Lung (tissue), 11 donors: ENCODE measurements at regions not wholly inside any gene's neighbourhood (a gene's known extent, or its start where the extent isn't known, plus 50 kb on each side); places are given as distances from the start of the nearest gene placed in this dataset.

Source experiments
- ATAC-seq: fragments of 200-7000 bp; cut with Tn5 transposase; one replicate; pipeline ENCODE4 v1.9.1; 2020; ENCODE audit warnings: moderate number of reproducible peaks; ENCODE audit not compliant: insufficient read depth, low FRiP score
- DNase-seq, 3 donors: peaks; one replicate each; pipeline ENCODE4 v3.0.0-alpha.2; 2013 to 2017
- H3K27ac ChIP-seq, 2 donors: one replicate each; pipeline ENCODE4 v1.5.1; 2013; ENCODE audit warnings: mild to moderate bottlenecking in 2 of 2, moderate library complexity in 2 of 2, control low read depth in 1 of 2, inconsistent platforms in 1 of 2, low read depth in 1 of 2, low read length in 1 of 2
- H3K27me3 ChIP-seq, 3 donors: one replicate each; pipeline ENCODE4 v1.5.1; 2013; ENCODE audit warnings: low read length in 2 of 3; ENCODE audit not compliant: control insufficient read depth in 3 of 3, insufficient read depth in 3 of 3
- H3K36me3 ChIP-seq, 4 donors: one replicate each; pipeline ENCODE4 v1.5.1; 2013; ENCODE audit warnings: low read length in 4 of 4, mild to moderate bottlenecking in 1 of 4, moderate library complexity in 1 of 4; ENCODE audit not compliant: control insufficient read depth in 4 of 4, insufficient read depth in 4 of 4
- H3K4me1 ChIP-seq, 5 donors: one replicate each; pipeline ENCODE4 v1.5.1; 2013; ENCODE audit warnings: low read length in 5 of 5, mild to moderate bottlenecking in 2 of 5, moderate library complexity in 1 of 5; ENCODE audit not compliant: control insufficient read depth in 5 of 5, insufficient read depth in 5 of 5
- H3K4me3 ChIP-seq: one replicate; pipeline ENCODE4 v1.5.1; 2013; ENCODE audit warnings: mild to moderate bottlenecking, control low read depth, moderate library complexity
- H3K9ac ChIP-seq, 2 donors: one replicate each; pipeline ENCODE4 v1.5.1; 2013; ENCODE audit warnings: low read length in 2 of 2, control low read depth in 1 of 2; ENCODE audit not compliant: insufficient read depth in 1 of 2
- H3K9me3 ChIP-seq, 4 donors: one replicate each; pipeline ENCODE4 v1.5.1; 2013; ENCODE audit warnings: low read length in 3 of 4, mild to moderate bottlenecking in 1 of 4, moderate library complexity in 1 of 4; ENCODE audit not compliant: control insufficient read depth in 4 of 4, insufficient read depth in 3 of 4
- WGBS, 2 donors: extraction: QIAGEN DNeasy Blood & Tissue Kit; methylation state at CpG; one replicate each; pipeline ENCODE4 v1.1.7; 2013; 5-methylcytosine and 5-hydroxymethylcytosine counted together
- TF ChIP-seq, protein P1 (sequence below): IDR thresholded peaks from 2 replicates; pipeline ENCODE4 v1.5.1; 2012; ENCODE audit warnings: mild to moderate bottlenecking; ENCODE audit errors: control extremely low read depth, extremely low read depth
- donor health status: control.
- donor health status: control.
- donor health status: Bipolar disorder and iron deficiency.
- donor health status: healthy.
- donor health status: DM: yes; HTN: yes; CAD: no.

DNA sequence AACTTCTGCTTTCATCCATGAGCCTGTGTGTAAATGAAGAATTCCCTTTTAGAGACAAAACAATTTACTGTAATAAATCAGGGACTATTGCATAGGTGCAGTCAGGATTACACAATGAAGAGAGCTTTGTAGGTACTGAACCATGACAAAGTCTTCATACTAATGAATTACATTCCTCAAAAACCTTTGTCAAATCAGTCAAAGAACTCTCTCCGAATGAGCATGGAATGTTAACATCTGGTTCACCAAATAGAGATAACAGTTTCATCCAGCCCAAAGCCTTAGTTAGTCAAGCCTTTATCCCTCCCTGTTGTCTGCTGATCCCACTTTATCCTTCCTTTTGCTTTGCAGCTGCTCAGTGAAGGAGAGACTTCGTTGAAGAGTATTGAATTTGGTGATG lies 62.9 kb upstream of the DMRTA1 start:
- ATAC-seq: no peak
- 61 to 76% methylated on average over 2 of the region's 2 CpGs for WGBS, 2 donors
- TF ChIP-seq, protein P1, sequence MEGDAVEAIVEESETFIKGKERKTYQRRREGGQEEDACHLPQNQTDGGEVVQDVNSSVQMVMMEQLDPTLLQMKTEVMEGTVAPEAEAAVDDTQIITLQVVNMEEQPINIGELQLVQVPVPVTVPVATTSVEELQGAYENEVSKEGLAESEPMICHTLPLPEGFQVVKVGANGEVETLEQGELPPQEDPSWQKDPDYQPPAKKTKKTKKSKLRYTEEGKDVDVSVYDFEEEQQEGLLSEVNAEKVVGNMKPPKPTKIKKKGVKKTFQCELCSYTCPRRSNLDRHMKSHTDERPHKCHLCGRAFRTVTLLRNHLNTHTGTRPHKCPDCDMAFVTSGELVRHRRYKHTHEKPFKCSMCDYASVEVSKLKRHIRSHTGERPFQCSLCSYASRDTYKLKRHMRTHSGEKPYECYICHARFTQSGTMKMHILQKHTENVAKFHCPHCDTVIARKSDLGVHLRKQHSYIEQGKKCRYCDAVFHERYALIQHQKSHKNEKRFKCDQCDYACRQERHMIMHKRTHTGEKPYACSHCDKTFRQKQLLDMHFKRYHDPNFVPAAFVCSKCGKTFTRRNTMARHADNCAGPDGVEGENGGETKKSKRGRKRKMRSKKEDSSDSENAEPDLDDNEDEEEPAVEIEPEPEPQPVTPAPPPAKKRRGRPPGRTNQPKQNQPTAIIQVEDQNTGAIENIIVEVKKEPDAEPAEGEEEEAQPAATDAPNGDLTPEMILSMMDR: no peak

DNA sequence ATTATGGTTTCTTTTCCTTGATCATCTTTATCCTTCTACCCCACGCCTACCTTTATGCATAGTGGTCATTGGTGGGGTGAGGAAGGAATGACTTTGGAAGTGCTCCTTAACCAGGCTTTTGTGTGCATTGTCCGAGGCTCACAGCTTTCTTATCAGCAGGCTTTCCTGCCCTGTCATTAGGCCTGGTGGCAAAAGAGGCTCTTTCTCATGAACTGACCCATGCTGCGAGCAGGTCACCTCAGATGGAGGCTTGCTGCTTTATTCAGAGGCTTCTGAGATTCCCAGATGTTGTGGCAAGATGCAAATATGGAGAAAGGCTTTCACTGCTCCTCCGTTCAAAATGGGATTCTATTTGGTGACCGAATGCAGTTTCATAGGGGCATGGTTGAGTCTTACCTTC lies 57.4 kb upstream of the DMRTA1 start:
- no peak overlapping the region for H3K9ac ChIP-seq
- no peak for ATAC-seq

More for the DNA sequence above, 62.9 kb upstream of the DMRTA1 start:
- Histone ChIP-seq H3K9me3 (peaks cover 0 to 3% (median 0%) of the 10 kb centered on the region in 4 donors), H3K27me3 (no peaks in the 10 kb centered on the region), H3K9ac (no peak overlapping the region), H3K4me1 (no peaks in the 10 kb centered on the region), H3K27ac (no peak overlapping the region), H3K36me3 (no peaks in the 10 kb centered on the region), H3K4me3 (no peak overlapping the region)
- DNase-seq: no peak

DNA sequence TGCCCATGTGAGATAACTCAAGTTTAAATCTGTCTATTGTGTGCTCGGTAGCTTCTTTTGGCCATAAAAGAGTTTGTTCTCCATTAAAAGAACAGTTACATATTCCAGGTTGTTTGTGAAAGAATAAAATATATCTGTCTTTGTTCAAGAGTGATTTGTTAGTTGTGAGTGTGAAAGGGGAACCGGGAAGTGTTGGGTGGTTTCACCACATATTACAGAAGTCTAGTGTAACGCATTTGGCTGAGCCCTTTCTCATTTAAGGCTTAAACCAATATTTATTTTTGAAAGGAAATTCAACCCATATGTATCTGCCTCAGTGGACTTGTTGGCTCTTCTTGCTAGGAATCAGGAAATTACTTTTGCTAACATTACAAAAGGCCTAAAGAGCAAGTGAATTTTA lies 54.1 kb upstream of the DMRTA1 start:
- Histone ChIP-seq H3K4me1 (no peaks in the 10 kb centered on the region), H3K9ac (no peak overlapping the region), H3K27ac (no peak overlapping the region), H3K4me3 (no peak overlapping the region), H3K27me3 (no peaks in the 10 kb centered on the region), H3K9me3 (no peaks in the 10 kb centered on the region), H3K36me3 (no peaks in the 10 kb centered on the region)
- no peak for ATAC-seq
- TF ChIP-seq, protein P1: no peak
- no peak for DNase-seq
- 69 to 79% methylated on average over 3 of the region's 3 CpGs for WGBS, 2 donors

More for the DNA sequence above, 57.4 kb upstream of the DMRTA1 start:
- Histone ChIP-seq H3K27ac (no peak overlapping the region), H3K9me3 (no peaks in the 10 kb centered on the region), H3K36me3 (no peaks in the 10 kb centered on the region), H3K27me3 (no peaks in the 10 kb centered on the region), H3K4me3 (no peak overlapping the region), H3K4me1 (no peaks in the 10 kb centered on the region)
- TF ChIP-seq, protein P1: no peak
- DNase-seq: no peak
- 62 to 73% methylated on average over 5 of the region's 5 CpGs for WGBS, 2 donors

DNA sequence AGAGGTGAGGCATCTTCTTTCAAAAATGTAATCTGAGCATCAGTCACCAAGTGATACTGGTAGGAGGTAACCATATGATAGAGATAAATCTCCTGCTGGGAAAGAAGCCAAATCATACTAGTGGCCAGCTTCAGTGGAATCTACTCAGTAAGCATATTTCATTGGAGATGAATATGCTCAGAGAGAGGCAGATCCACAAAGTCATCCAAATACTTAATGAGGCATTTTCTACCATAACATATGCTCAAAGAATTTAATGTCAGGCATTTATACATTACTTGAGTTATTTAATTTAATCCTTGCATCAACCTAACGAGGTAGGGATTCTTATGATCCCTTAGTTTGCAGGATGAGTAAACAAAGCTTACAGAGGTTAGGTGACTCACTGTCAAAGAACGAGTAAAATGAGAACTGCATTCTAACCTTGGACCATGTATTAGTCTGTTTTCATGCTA lies 50.9 kb upstream of the DMRTA1 start:
- no peak overlapping the region for H3K9ac ChIP-seq
- 69 to 73% methylated on average over 2 of the region's 2 CpGs for WGBS, 2 donors
- H3K4me1 ChIP-seq: no peaks in the 10 kb centered on the region
- H3K4me3 ChIP-seq: no peak overlapping the region
- H3K36me3 ChIP-seq: no peaks in the 10 kb centered on the region
- TF ChIP-seq, protein P1: no peak
- no peaks in the 10 kb centered on the region for H3K27me3 ChIP-seq
- H3K27ac ChIP-seq: no peak overlapping the region
- ATAC-seq: no peak
- no peaks in the 10 kb centered on the region for H3K9me3 ChIP-seq
- no peak for DNase-seq
